Activated CD8-positive, alpha-beta T cell treated with anti-CD3 and anti-CD28 coated beads, Interleukin-2, amount 10 ng/mL, durations not matched to agents 7 days and 5 days (primary cell): ENCODE measurements at regions not wholly inside any gene's neighbourhood (a gene's known extent, or its start where the extent isn't known, plus 50 kb on each side); places are given as distances from the start of the nearest gene placed in this dataset.

ENCODE experiments used
- ATAC-seq: fragments of 150-1000 bp; cut with Tn5 transposase; one replicate; pipeline ENCODE4 v1.10.0; 2021; ENCODE audit warnings: moderate library complexity
- CTCF ChIA-PET: fragments of 350-600 bp; sonication (Branson Sonifier 250); formaldehyde crosslinking; loops from one replicate; lab custom pipeline; 2021; ENCODE audit warnings: antibody characterized with exemption; lab: Charles Lee
- POLR2A ChIA-PET: fragments of 350-600 bp; sonication (Branson Sonifier 250); formaldehyde crosslinking; loops from one replicate; lab custom pipeline; 2021; ENCODE audit warnings: antibody characterized with exemption; lab: Charles Lee
- DNase-seq: peaks from one replicate; pipeline ENCODE4 v3.0.0-alpha.2; 2020
- H3K27ac Mint-ChIP-seq: one replicate; pipeline ENCODE4 v1.8.0; 2021; ENCODE audit warnings: mild to moderate bottlenecking, mixed read lengths
- H3K27me3 Mint-ChIP-seq: one replicate; pipeline ENCODE4 v1.8.0; 2021; ENCODE audit warnings: low read depth, mixed read lengths
- H3K36me3 Mint-ChIP-seq: one replicate; pipeline ENCODE4 v1.8.0; 2021; ENCODE audit warnings: low read depth, mixed read lengths
- H3K4me1 Mint-ChIP-seq: one replicate; pipeline ENCODE4 v1.8.0; 2021; ENCODE audit warnings: low read depth, mixed read lengths
- H3K4me3 Mint-ChIP-seq: one replicate; pipeline ENCODE4 v1.8.0; 2021; ENCODE audit warnings: mild to moderate bottlenecking, mixed read lengths
- H3K9me3 Mint-ChIP-seq: one replicate; pipeline ENCODE4 v1.8.0; 2022; ENCODE audit warnings: mixed read lengths; ENCODE audit not compliant: insufficient read depth

DNA sequence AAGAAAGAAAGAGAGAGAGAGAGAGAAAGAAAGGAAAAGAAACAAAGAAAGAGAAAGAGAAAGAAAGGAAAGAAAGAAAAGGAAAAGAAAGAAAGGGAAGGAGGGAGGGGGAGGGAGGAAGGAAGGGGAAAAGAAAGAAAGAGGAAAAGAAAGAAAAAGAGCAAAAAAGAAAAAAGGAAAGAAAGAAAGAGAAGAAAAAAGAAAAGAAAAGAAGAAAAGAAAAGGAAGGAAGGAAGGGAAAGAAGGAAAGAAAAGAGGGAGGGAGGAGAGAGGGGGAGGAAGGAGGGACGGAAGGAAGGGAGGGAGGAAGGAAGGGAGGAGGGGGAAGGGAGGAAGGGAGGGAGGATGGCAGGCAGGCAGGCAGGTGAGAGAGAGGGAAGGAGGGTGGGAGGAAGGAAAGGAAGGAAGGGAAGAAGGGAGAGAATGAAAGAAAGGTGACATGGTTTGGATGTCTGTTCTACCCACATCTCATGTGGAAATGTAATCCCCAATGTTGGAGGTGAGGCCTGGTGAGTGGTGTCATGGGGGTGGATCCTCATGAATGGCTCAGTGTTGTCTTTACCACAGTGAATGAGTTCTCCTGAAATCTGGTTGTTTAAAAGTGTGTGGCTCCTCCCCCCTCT lies 83.0 kb upstream of the DCLK2 start:
- DNase-seq (no peak), ATAC-seq (no peak)
- POLR2A ChIA-PET, result no interaction called here
- Mint-ChIP-seq H3K4me1 (no peaks in the 10 kb centered on the region), H3K4me3 (no peak overlapping the region), H3K27ac (no peak overlapping the region), H3K36me3 (no peaks in the 10 kb centered on the region), H3K9me3 (no peaks in the 10 kb centered on the region), H3K27me3 (peaks cover 3% of the 10 kb centered on the region)
- CTCF ChIA-PET, result no interaction called here

DNA sequence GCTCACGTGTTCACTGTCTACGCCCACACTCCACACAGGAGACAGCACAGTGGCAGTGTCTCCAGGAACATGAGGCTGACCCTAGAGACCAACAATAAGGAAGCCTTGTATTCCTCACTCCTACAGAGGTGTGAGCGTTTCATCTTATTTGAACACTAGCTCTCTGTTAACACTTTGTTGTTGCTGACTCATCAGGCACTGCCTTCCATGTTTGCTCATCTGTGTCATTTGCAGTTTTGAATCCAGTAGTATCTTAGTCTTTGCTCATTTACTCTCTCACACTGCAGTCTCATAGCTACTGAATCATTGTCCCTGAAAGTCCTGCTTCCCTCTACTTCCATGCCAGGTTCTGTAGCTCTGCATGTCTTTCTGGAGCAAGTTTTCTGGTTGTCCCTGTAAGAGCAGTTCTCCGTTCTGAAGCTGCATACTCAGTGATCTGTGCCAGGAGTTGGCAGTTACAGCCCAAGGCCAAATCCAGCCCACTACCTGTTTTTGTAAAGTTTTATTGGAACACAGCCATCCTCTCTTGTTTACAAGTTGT lies 80.3 kb upstream of the DCLK2 start:
- H3K4me1 Mint-ChIP-seq, result no peaks in the 10 kb centered on the region
- no peaks in the 10 kb centered on the region for H3K9me3 Mint-ChIP-seq
- POLR2A ChIA-PET, result no interaction called here
- no peak overlapping the region for H3K4me3 Mint-ChIP-seq
- no peak for ATAC-seq
- H3K27ac Mint-ChIP-seq, result no peak overlapping the region
- DNase-seq, result no peak
- H3K27me3 Mint-ChIP-seq, result peaks cover 3% of the 10 kb centered on the region
- CTCF ChIA-PET, result interaction anchor here (1.3 kb wide), 1 partner anchor 16 kb away, joined by 3 read pairs; no protein-coding TSS in a partner anchor
- no peaks in the 10 kb centered on the region for H3K36me3 Mint-ChIP-seq

DNA sequence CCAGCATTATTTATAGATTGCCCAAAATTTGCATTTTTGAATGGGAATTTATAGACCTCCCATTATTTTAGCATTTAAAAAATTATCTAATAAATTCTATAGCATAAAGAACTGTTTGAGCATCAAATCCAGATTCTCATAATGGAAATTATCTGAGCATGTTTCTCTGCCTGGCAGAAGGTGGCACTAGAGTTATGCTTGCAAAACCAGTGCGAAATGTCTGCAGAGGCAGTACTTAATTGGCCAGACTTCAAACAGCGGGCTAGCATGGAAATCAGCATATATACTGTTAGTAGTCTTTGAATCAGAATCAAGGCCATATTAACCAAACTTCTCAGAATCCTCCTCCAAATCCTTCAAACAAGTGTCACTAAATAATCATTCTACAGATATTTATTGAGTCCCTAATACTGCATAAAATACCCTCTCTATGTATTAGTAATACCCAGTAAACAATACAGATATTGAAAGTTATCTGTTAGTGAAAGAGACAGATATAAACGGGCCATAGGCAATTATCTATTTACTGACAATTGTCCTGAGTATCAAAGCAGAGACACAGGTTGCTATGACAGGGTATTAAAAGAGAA lies 78.7 kb upstream of the DCLK2 start:
- Mint-ChIP-seq H3K4me1 (no peaks in the 10 kb centered on the region), H3K36me3 (no peaks in the 10 kb centered on the region), H3K4me3 (no peak overlapping the region), H3K9me3 (no peaks in the 10 kb centered on the region), H3K27ac (no peak overlapping the region), H3K27me3 (peaks cover 3% of the 10 kb centered on the region)
- ChIA-PET POLR2A (no interaction called here), CTCF (no interaction called here)
- DNase-seq (no peak), ATAC-seq (no peak)

DNA sequence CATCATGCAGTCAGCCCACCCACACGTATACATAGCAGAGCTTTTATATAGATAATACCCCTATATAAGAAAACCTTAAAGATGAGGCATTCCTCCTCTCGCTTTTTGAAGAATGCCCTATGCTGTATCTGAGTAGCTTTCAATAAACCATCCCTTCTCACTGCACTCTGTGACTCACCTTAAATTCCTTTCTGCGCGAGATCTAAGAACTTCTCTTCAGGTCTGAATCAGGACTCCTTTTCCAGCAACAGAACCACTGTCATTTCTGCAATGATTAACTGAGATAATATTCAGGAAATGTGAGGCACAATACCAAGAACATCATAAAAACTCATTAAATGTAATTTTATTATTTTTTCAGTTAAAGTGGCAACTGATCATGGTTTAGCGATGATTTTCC lies 76.4 kb upstream of the DCLK2 start:
- Mint-ChIP-seq H3K36me3 (no peaks in the 10 kb centered on the region), H3K4me1 (no peaks in the 10 kb centered on the region), H3K9me3 (no peaks in the 10 kb centered on the region), H3K27me3 (peaks cover 8% of the 10 kb centered on the region), H3K4me3 (no peak overlapping the region), H3K27ac (no peak overlapping the region)
- ATAC-seq (no peak), DNase-seq (no peak)
- CTCF ChIA-PET, result no interaction called here
- POLR2A ChIA-PET, result no interaction called here

DNA sequence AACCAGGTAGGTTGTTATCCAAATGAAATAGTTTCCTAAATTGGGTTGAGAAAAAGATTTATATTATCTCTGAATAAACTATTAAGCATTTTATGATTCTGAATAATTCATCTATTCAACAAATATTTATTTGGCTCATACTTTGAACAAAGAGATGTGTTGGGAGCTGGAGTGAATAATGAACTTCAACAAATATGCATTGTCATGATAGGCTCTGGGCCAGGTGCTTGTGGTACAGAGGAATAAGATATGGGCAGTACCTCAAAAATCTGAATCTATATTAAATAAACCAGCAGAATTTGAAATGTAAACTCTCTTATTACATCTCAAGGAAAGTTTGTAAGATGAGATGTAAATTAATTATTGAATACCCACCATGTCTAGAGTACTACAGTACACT lies 75.7 kb upstream of the DCLK2 start:
- POLR2A ChIA-PET, result no interaction called here
- Mint-ChIP-seq H3K4me3 (no peak overlapping the region), H3K27me3 (peaks cover 11% of the 10 kb centered on the region), H3K36me3 (no peaks in the 10 kb centered on the region), H3K4me1 (no peaks in the 10 kb centered on the region), H3K9me3 (no peaks in the 10 kb centered on the region), H3K27ac (no peak overlapping the region)
- CTCF ChIA-PET, result no interaction called here
- ATAC-seq (no peak), DNase-seq (no peak)

DNA sequence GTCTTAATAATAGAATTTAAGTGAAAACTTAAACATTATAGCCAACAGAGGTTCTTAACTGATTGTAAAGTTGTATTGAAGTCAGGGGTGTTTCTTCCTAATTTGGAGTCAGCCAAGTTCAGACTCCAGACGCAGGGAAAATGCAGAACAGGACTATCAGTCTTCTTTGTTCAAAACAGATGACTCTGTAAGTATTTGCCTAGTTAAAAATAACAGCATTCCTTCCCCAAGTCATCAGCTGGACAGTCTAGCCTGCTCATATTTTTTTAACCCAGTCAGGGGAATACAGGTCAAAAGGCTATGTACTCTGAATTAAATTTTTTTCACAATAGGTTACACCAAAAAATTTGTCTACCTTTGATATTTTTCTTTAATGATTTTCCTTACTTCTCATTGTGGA lies 73.8 kb upstream of the DCLK2 start:
- Mint-ChIP-seq H3K4me1 (no peaks in the 10 kb centered on the region), H3K9me3 (no peaks in the 10 kb centered on the region)
- CTCF ChIA-PET, result interaction anchor here (1.2 to 1.3 kb wide), 2 partner anchors 238 to 239 kb away, joined by 3 read pairs; no protein-coding TSS in a partner anchor

DNA sequence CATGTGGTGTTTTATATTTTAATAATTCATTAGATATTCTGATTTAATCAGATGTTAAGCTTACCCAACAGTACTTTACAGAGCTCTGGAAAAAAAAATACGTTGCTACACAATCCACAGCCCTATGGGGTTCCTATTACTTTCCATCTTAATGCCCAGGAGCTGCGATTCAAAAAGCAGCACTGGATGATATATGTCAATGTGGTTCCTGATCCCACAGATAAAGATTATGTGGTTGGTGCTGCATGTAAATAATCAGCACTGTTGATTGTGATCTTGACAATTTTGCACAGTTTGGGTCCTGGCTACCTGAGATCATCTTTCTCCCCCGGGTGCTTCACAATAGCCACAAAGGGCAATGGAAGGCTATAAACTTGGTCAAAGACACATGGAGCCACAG lies 72.7 kb upstream of the DCLK2 start:
- no peaks in the 10 kb centered on the region for H3K9me3 Mint-ChIP-seq
- no peaks in the 10 kb centered on the region for H3K4me1 Mint-ChIP-seq
- DNase-seq (no peak), ATAC-seq (no peak)
- POLR2A ChIA-PET, result no interaction called here
- no peak overlapping the region for H3K4me3 Mint-ChIP-seq
- CTCF ChIA-PET, result interaction anchor here (1.2 to 1.3 kb wide), 2 partner anchors 237 to 239 kb away, joined by 3 read pairs; no protein-coding TSS in a partner anchor
- H3K36me3 Mint-ChIP-seq, result no peaks in the 10 kb centered on the region
- peaks cover 8% of the 10 kb centered on the region for H3K27me3 Mint-ChIP-seq
- no peak overlapping the region for H3K27ac Mint-ChIP-seq

More for the DNA sequence above, 73.8 kb upstream of the DCLK2 start:
- no peaks in the 10 kb centered on the region for H3K36me3 Mint-ChIP-seq
- POLR2A ChIA-PET, result no interaction called here
- ATAC-seq (no peak), DNase-seq (no peak)
- peaks cover 11% of the 10 kb centered on the region for H3K27me3 Mint-ChIP-seq
- no peak overlapping the region for H3K4me3 Mint-ChIP-seq
- no peak overlapping the region for H3K27ac Mint-ChIP-seq

DNA sequence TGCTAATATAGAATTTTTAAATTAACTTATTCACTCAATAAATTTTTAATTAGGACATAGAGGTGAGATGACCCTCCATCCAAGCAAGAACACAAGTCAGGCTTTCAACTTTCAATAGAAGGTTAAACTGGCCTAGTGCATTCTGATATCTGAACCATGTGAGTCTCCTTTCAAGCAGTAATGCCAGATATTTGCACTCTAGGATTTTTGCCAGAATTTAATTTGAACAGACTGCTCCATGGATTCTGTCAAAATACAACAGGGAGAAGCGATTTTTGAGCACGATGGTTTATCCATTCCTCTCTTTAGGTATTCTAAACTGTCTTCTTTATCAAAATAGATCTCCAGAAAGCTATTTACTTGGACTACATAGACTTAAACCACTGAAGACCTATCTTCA lies 72.0 kb upstream of the DCLK2 start:
- no peak for DNase-seq
- H3K27me3 Mint-ChIP-seq, result peaks cover 8% of the 10 kb centered on the region
- H3K27ac Mint-ChIP-seq, result no peak overlapping the region
- H3K4me3 Mint-ChIP-seq, result no peak overlapping the region
- H3K9me3 Mint-ChIP-seq, result no peaks in the 10 kb centered on the region
- CTCF ChIA-PET, result interaction anchor here (1.2 kb wide), 1 partner anchor 239 kb away, joined by 3 read pairs; no protein-coding TSS in a partner anchor
- H3K4me1 Mint-ChIP-seq, result no peaks in the 10 kb centered on the region
- no peak for ATAC-seq
- no peaks in the 10 kb centered on the region for H3K36me3 Mint-ChIP-seq
- POLR2A ChIA-PET, result no interaction called here

DNA sequence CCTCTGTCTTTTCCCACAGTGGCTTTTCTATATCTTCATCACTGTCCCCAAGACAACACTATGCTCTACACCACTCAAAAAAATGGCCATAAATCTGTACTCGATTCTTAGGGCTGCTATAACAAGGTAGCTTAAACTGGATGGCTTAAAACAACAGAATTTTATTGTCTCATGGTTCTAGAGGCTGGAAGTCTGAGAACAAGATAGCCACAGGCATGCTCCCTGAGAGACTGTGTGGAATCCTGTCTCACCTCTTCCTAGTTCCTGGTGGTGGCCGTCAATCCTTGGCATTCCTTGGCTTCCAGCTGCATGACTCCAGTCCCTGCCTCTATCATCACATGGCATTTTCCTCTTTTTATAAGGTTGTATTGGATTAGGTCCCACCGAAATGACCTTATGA lies 70.7 kb upstream of the DCLK2 start:
- ATAC-seq (no peak), DNase-seq (no peak)
- Mint-ChIP-seq H3K9me3 (no peaks in the 10 kb centered on the region), H3K27me3 (peaks cover 8% of the 10 kb centered on the region), H3K27ac (no peak overlapping the region), H3K4me3 (no peak overlapping the region), H3K36me3 (no peaks in the 10 kb centered on the region), H3K4me1 (no peaks in the 10 kb centered on the region)
- POLR2A ChIA-PET, result no interaction called here
- CTCF ChIA-PET, result no interaction called here

DNA sequence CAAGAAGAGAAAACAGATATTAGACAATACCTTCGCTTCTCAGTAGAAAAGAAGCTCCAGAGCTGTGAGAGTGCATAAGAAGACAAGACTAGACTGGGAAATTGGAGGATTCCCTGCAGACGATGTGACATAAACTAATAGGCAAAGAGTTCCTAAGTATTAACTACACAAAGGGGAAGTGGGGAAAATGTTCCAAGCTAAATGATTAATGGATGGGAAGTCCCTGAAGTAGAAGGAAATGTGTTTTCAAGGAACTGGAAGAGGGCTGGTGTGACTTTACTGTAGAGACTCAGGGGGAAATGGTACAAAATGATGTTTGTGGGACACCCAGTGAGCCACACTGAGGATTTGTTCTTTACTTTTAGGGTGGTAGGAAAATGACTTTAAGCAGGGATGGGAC lies 69.7 kb upstream of the DCLK2 start:
- Mint-ChIP-seq H3K4me1 (no peaks in the 10 kb centered on the region), H3K4me3 (no peak overlapping the region), H3K36me3 (no peaks in the 10 kb centered on the region), H3K27me3 (peaks cover 8% of the 10 kb centered on the region), H3K27ac (no peak overlapping the region), H3K9me3 (no peaks in the 10 kb centered on the region)
- ATAC-seq, result no peak
- ChIA-PET POLR2A (no interaction called here), CTCF (no interaction called here)
- no peak for DNase-seq

DNA sequence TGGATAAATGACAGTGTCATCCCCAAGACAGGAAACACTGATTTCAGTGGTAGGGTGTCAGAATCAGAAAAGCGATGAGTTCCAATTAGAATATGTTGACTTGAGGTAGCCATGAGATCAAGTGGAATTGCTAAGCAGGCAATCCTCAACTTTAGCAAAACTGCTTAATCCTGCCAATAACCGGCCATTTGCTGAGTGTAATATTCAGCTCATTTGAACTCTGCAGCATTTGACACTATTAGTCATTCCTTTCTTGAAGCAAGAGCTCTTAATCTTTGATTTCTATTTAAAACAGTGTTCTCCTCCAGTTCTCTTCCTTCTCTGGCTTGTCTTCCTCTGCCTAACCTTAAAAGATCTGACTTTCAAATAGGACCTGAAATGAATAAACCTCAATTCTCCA lies 68.7 kb upstream of the DCLK2 start:
- peaks cover 8% of the 10 kb centered on the region for H3K27me3 Mint-ChIP-seq
- no peaks in the 10 kb centered on the region for H3K9me3 Mint-ChIP-seq
- ATAC-seq (no peak), DNase-seq (no peak)
- no peak overlapping the region for H3K27ac Mint-ChIP-seq
- H3K36me3 Mint-ChIP-seq, result no peaks in the 10 kb centered on the region
- no peak overlapping the region for H3K4me3 Mint-ChIP-seq
- POLR2A ChIA-PET, result no interaction called here
- CTCF ChIA-PET, result no interaction called here
- no peaks in the 10 kb centered on the region for H3K4me1 Mint-ChIP-seq

DNA sequence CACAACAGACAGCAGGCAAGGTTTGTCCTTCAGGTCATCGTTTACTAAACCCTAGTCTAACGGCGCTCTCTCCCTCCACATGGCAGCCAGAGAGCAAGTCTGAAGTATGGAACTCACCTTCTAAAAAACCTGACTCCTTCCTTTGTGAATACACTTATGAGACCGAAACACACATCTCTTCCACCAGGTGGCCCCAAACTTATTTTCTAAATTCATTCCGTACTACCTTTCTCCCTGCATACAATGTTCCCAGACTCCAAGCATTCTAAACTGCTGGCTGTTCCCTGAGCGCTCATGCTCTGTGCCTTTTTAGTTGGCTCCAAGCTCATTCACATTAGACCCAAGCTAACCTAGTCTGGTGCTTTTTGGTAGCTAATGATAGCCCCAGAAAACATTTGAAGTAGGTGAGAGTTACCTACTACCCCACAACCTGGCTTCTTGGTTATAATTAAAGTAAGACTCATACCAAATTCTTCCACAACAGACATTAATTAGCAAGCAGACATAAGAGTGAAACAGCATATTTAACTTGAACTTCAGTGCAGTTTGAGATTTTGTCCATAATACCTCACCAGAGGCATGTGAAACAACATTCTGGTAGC lies 67.6 kb upstream of the DCLK2 start:
- POLR2A ChIA-PET, result no interaction called here
- DNase-seq, result no peak
- peaks cover 7% of the 10 kb centered on the region for H3K27me3 Mint-ChIP-seq
- no peak overlapping the region for H3K4me3 Mint-ChIP-seq
- CTCF ChIA-PET, result interaction anchor here (0.7 to 1.6 kb wide), 3 partner anchors 21 to 199 kb away, joined by 3 to 7 read pairs (median 3); no protein-coding TSS in a partner anchor
- H3K4me1 Mint-ChIP-seq, result no peaks in the 10 kb centered on the region
- H3K36me3 Mint-ChIP-seq, result no peaks in the 10 kb centered on the region
- no peak for ATAC-seq
- H3K27ac Mint-ChIP-seq, result no peak overlapping the region
- H3K9me3 Mint-ChIP-seq, result no peaks in the 10 kb centered on the region
